HEK293 (cell line): ENCODE measurements at regions not wholly inside any gene's neighbourhood (a gene's known extent, or its start where the extent isn't known, plus 50 kb on each side); places are given as distances from the start of the nearest gene placed in this dataset.

Source experiments
- AEBP2 ChIP-seq: fragments of 450-650 bp; formaldehyde crosslinking; IDR thresholded peaks from 2 replicates; pipeline ENCODE4 v1.5.1; 2016; ENCODE audit warnings: missing biosample characterization, missing genetic modification characterization, borderline replicate concordance
- EGR2 ChIP-seq: fragments of 450-650 bp; formaldehyde crosslinking; IDR thresholded peaks from 2 replicates; pipeline ENCODE4 v1.5.1; 2016; ENCODE audit warnings: low read depth, missing biosample characterization, missing genetic modification characterization
- FEZF1 ChIP-seq: fragments of 450-650 bp; formaldehyde crosslinking; IDR thresholded peaks from 2 replicates; pipeline ENCODE4 v1.5.1; 2016; ENCODE audit warnings: missing biosample characterization, missing genetic modification characterization
- GLI4 ChIP-seq: fragments of 450-650 bp; formaldehyde crosslinking; IDR thresholded peaks from 2 replicates; pipeline ENCODE4 v1.5.1; 2016; ENCODE audit warnings: missing biosample characterization, missing genetic modification characterization
- GLIS1 ChIP-seq: fragments of 450-650 bp; formaldehyde crosslinking; IDR thresholded peaks from 2 replicates; pipeline ENCODE4 v1.5.1; 2016; ENCODE audit warnings: missing biosample characterization, missing genetic modification characterization
- IKZF3 ChIP-seq: fragments of 450-650 bp; IDR thresholded peaks from 2 replicates; pipeline ENCODE4 v1.5.0; 2018; ENCODE audit warnings: missing biosample characterization, mild to moderate bottlenecking, missing genetic modification characterization, moderate library complexity
- SP7 ChIP-seq: fragments of 450-650 bp; formaldehyde crosslinking; IDR thresholded peaks from 2 replicates; pipeline ENCODE4 v1.5.1; 2016; ENCODE audit warnings: missing biosample characterization, missing genetic modification characterization
- ZBTB20 ChIP-seq: fragments of 450-650 bp; formaldehyde crosslinking; IDR thresholded peaks from 2 replicates; pipeline ENCODE4 v1.5.1; 2016; ENCODE audit warnings: missing biosample characterization, missing genetic modification characterization
- ZBTB44 ChIP-seq: fragments of 450-650 bp; IDR thresholded peaks from 2 replicates; pipeline ENCODE4 v1.5.1; 2018; ENCODE audit warnings: missing biosample characterization, mild to moderate bottlenecking, missing genetic modification characterization
- ZFHX2 ChIP-seq: fragments of 450-650 bp; formaldehyde crosslinking; conservative IDR thresholded peaks from 2 replicates; pipeline ENCODE4 v1.5.1; 2016; ENCODE audit warnings: missing biosample characterization, missing genetic modification characterization
- ZNF138 ChIP-seq: fragments of 450-650 bp; formaldehyde crosslinking; IDR thresholded peaks from 2 replicates; pipeline ENCODE4 v1.5.1; 2016; ENCODE audit warnings: missing biosample characterization, missing genetic modification characterization, borderline replicate concordance
- ZNF157 ChIP-seq: fragments of 450-650 bp; formaldehyde crosslinking; IDR thresholded peaks from 2 replicates; pipeline ENCODE4 v1.5.1; 2016; ENCODE audit warnings: missing biosample characterization, missing genetic modification characterization
- ZNF184 ChIP-seq: fragments of 450-650 bp; IDR thresholded peaks from 2 replicates; pipeline ENCODE4 v1.5.1; 2018; ENCODE audit warnings: missing biosample characterization, mild to moderate bottlenecking, missing genetic modification characterization
- ZNF23 ChIP-seq: fragments of 450-650 bp; formaldehyde crosslinking; IDR thresholded peaks from 2 replicates; pipeline ENCODE4 v1.5.1; 2016; ENCODE audit warnings: missing biosample characterization, missing genetic modification characterization, borderline replicate concordance
- ZNF292 ChIP-seq: fragments of 450-650 bp; formaldehyde crosslinking; IDR thresholded peaks from 2 replicates; pipeline ENCODE4 v1.5.1; 2016; ENCODE audit warnings: low read depth, missing biosample characterization, missing genetic modification characterization, borderline replicate concordance
- ZNF335 ChIP-seq: fragments of 450-650 bp; formaldehyde crosslinking; conservative IDR thresholded peaks from 2 replicates; pipeline ENCODE4 v1.5.1; 2016; ENCODE audit warnings: missing biosample characterization, missing genetic modification characterization
- ZNF391 ChIP-seq: fragments of 450-650 bp; formaldehyde crosslinking; IDR thresholded peaks from 2 replicates; pipeline ENCODE4 v1.5.1; 2016; ENCODE audit warnings: low read depth, missing biosample characterization, missing genetic modification characterization, borderline replicate concordance
- ZNF529 ChIP-seq: fragments of 450-650 bp; formaldehyde crosslinking; IDR thresholded peaks from 2 replicates; pipeline ENCODE4 v1.5.1; 2017; ENCODE audit warnings: missing genetic modification characterization, missing biosample characterization; ENCODE audit not compliant: insufficient replicate concordance
- ZNF623 ChIP-seq: fragments of 450-650 bp; formaldehyde crosslinking; IDR thresholded peaks from 2 replicates; pipeline ENCODE4 v1.5.1; 2016; ENCODE audit warnings: missing biosample characterization, missing genetic modification characterization
- ZNF660 ChIP-seq: fragments of 450-650 bp; IDR thresholded peaks from 2 replicates; pipeline ENCODE4 v1.5.1; 2018; ENCODE audit warnings: missing biosample characterization, mild to moderate bottlenecking, missing genetic modification characterization
- ZNF664 ChIP-seq: fragments of 450-650 bp; formaldehyde crosslinking; IDR thresholded peaks from 2 replicates; pipeline ENCODE4 v1.5.1; 2016; ENCODE audit warnings: missing biosample characterization, missing genetic modification characterization
- ZXDB ChIP-seq: fragments of 450-650 bp; formaldehyde crosslinking; IDR thresholded peaks from 2 replicates; pipeline ENCODE4 v1.5.1; 2016; ENCODE audit warnings: missing biosample characterization, missing genetic modification characterization
- TF ChIP-seq, protein P1 (sequence below): fragments of 450-650 bp; formaldehyde crosslinking; IDR thresholded peaks from 2 replicates; pipeline ENCODE4 v1.5.0; 2017; ENCODE audit warnings: missing biosample characterization, missing genetic modification characterization, borderline replicate concordance
- TF ChIP-seq, protein P2 (sequence below): fragments of 450-650 bp; formaldehyde crosslinking; IDR thresholded peaks from 2 replicates; pipeline ENCODE4 v1.5.1; 2016; ENCODE audit warnings: missing biosample characterization, missing genetic modification characterization, borderline replicate concordance

- TF ChIP-seq SP7: peak; percentile 53
- no peak for TF ChIP-seq ZNF157 (tag by site-specific recombination)
- TF ChIP-seq EGR2 (tag by site-specific recombination): no peak
- TF ChIP-seq ZNF529 (tag by site-specific recombination): no peak
- no peak for TF ChIP-seq ZNF138 (tag by site-specific recombination)
- TF ChIP-seq FEZF1 (tag by site-specific recombination): peak; percentile 91
- no peak for TF ChIP-seq GLI4 (tag by site-specific recombination)
- peak; percentile 48; the same call in 1 of the 2 replicates for TF ChIP-seq ZNF391 (tag by site-specific recombination)
- TF ChIP-seq ZNF184: no peak
- TF ChIP-seq IKZF3 (tag by site-specific recombination): peak; percentile 71
- TF ChIP-seq GLIS1 (tag by site-specific recombination): peak; percentile 29
- no peak for TF ChIP-seq AEBP2
- TF ChIP-seq, protein P1, sequence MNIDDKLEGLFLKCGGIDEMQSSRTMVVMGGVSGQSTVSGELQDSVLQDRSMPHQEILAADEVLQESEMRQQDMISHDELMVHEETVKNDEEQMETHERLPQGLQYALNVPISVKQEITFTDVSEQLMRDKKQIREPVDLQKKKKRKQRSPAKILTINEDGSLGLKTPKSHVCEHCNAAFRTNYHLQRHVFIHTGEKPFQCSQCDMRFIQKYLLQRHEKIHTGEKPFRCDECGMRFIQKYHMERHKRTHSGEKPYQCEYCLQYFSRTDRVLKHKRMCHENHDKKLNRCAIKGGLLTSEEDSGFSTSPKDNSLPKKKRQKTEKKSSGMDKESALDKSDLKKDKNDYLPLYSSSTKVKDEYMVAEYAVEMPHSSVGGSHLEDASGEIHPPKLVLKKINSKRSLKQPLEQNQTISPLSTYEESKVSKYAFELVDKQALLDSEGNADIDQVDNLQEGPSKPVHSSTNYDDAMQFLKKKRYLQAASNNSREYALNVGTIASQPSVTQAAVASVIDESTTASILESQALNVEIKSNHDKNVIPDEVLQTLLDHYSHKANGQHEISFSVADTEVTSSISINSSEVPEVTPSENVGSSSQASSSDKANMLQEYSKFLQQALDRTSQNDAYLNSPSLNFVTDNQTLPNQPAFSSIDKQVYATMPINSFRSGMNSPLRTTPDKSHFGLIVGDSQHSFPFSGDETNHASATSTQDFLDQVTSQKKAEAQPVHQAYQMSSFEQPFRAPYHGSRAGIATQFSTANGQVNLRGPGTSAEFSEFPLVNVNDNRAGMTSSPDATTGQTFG (tag by site-specific recombination): no peak
- TF ChIP-seq ZNF660: peak; percentile 71
- TF ChIP-seq ZNF335 (tag by site-specific recombination): peak; percentile 44; the same call in 1 of the 2 replicates
- no peak for TF ChIP-seq ZNF664 (tag by site-specific recombination)
- no peak for TF ChIP-seq ZNF23
- TF ChIP-seq ZXDB: peak; percentile 41; the same call in 1 of the 2 replicates
- no peak for TF ChIP-seq ZNF623
- 0 out of 2 replicates have a peak, but pooled peaks have one; percentile 15 for TF ChIP-seq ZBTB20 (tag by site-specific recombination)
- no peak for TF ChIP-seq ZFHX2 (tag by site-specific recombination)
- no peak for TF ChIP-seq ZNF292 (tag by site-specific recombination)
- TF ChIP-seq, protein P2, sequence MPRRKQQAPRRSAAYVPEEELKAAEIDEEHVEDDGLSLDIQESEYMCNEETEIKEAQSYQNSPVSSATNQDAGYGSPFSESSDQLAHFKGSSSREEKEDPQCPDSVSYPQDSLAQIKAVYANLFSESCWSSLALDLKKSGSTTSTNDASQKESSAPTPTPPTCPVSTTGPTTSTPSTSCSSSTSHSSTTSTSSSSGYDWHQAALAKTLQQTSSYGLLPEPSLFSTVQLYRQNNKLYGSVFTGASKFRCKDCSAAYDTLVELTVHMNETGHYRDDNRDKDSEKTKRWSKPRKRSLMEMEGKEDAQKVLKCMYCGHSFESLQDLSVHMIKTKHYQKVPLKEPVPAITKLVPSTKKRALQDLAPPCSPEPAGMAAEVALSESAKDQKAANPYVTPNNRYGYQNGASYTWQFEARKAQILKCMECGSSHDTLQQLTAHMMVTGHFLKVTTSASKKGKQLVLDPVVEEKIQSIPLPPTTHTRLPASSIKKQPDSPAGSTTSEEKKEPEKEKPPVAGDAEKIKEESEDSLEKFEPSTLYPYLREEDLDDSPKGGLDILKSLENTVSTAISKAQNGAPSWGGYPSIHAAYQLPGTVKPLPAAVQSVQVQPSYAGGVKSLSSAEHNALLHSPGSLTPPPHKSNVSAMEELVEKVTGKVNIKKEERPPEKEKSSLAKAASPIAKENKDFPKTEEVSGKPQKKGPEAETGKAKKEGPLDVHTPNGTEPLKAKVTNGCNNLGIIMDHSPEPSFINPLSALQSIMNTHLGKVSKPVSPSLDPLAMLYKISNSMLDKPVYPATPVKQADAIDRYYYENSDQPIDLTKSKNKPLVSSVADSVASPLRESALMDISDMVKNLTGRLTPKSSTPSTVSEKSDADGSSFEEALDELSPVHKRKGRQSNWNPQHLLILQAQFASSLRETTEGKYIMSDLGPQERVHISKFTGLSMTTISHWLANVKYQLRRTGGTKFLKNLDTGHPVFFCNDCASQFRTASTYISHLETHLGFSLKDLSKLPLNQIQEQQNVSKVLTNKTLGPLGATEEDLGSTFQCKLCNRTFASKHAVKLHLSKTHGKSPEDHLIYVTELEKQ (tag by site-specific recombination): peak; percentile 90
- peak; percentile 40; the same call in 1 of the 2 replicates for TF ChIP-seq ZBTB44
Observed at GRCh38 chr15:29183071-29183831, 86.4 kb downstream of the NSMCE3 start (continued).
